K562 (cell line): ENCODE measurements at regions not wholly inside any gene's neighbourhood (a gene's known extent, or its start where the extent isn't known, plus 50 kb on each side); places are given as distances from the start of the nearest gene placed in this dataset.

Experiments
- ATAC-seq: fragments of 200-7000 bp; cut with Tn5 transposase; 3 replicates; pipeline ENCODE4 v1.9.1; 2020; ENCODE audit warnings: moderate library complexity
- BruUV-seq: library from RNA; stranded (reverse); fragments of 400-500 nt; replicated peaks from 2 replicates; lab custom pipeline; 2021; lab: Mats Ljungman, UMichigan
- CTCF ChIA-PET: fragments of 300-600 bp; formaldehyde crosslinking; extraction: SDS; loops from one replicate; lab custom pipeline; 2021; ENCODE audit warnings: low intra/inter-chr PET ratio; lab: Yijun Ruan, JAX
- POLR2A ChIA-PET: fragments of 300-600, 350-650 bp; sonication (Branson Sonifier 250); formaldehyde crosslinking; extraction: SDS; loops from one replicate; lab custom pipeline; 2021; ENCODE audit warnings: antibody characterized with exemption, inconsistent platforms; lab: Yijun Ruan, JAX
- DNase-seq, 4 experiments: peaks; one replicate each; pipeline versions ENCODE4 v3.0.0 to v3.0.0-alpha.2; 2011 to 2018; ENCODE audit warnings: low spot score in 3 of 4, mixed read lengths in 3 of 4; ENCODE audit errors: extremely low read depth in 1 of 4
- FAIRE-seq: peaks from 2 replicates; lab custom pipeline; 2011; peaks lifted over from hg19 to GRCh38; lab: Jason Lieb, UNC
- H2AFZ ChIP-seq: 2 replicates; pipeline ENCODE4 v1.6.0; 2011; ENCODE audit warnings: low read depth, low read length, control low read depth, inconsistent platforms
- H3K27ac ChIP-seq: fragments of 200-600 bp; 3 replicates; pipeline ENCODE4 v1.8.0; 2011; ENCODE audit warnings: low read depth, mild to moderate bottlenecking, control low read depth, inconsistent platforms, low read length, moderate library complexity, mixed read lengths; ENCODE audit errors: extremely low read depth
- H3K27me3 ChIP-seq, 2 experiments: fragments of 300-600 bp in 1 of 2; 2 replicates in 1 of 2; 3 replicates in 1 of 2; pipeline versions ENCODE4 v1.6.0 to v1.8.0; 2011; ENCODE audit warnings: inconsistent platforms in 2 of 2, low read length in 2 of 2, mild to moderate bottlenecking in 1 of 2, mixed read lengths in 1 of 2, moderate library complexity in 1 of 2; ENCODE audit not compliant: control insufficient read depth in 2 of 2, insufficient read depth in 2 of 2
- H3K36me3 ChIP-seq: fragments of 300-600 bp; 3 replicates; pipeline ENCODE4 v1.8.0; 2011; ENCODE audit warnings: mild to moderate bottlenecking, low read length, inconsistent platforms; ENCODE audit not compliant: control insufficient read depth, insufficient read depth
- H3K4me1 ChIP-seq, 2 experiments: fragments of 200-600 bp in 1 of 2; replicated peaks in 1 of 2; 2 replicates in 1 of 2; 3 replicates in 1 of 2; pipeline versions ENCODE4 v1.5.1 to v1.8.0; 2011; ENCODE audit warnings: inconsistent platforms in 2 of 2, low read length in 2 of 2, mild to moderate bottlenecking in 1 of 2, mixed read lengths in 1 of 2, moderate library complexity in 1 of 2; ENCODE audit not compliant: control insufficient read depth in 2 of 2, insufficient read depth in 2 of 2
- H3K4me2 ChIP-seq: 2 replicates; pipeline ENCODE4 v1.6.1; 2011; ENCODE audit warnings: low read length, control low read depth, inconsistent platforms, mixed read lengths; ENCODE audit not compliant: insufficient read depth
- H3K4me3 ChIP-seq: fragments of 200-600 bp; sonication (generic), shearing (Covaris generic); 2 replicates; pipeline ENCODE4 v1.5.1; 2016; ENCODE audit warnings: control low read depth, inconsistent platforms
- H3K79me2 ChIP-seq: fragments of 200-600 bp; 3 replicates; pipeline ENCODE4 v1.8.0; 2011; ENCODE audit warnings: low read length, inconsistent platforms; ENCODE audit not compliant: control insufficient read depth, insufficient read depth
- H3K9ac ChIP-seq, 2 experiments: 2 replicates each; pipeline versions ENCODE4 v1.6.0 to v1.6.1; 2011; ENCODE audit warnings: low read depth in 2 of 2, low read length in 2 of 2, control low read depth in 1 of 2, inconsistent platforms in 1 of 2, mild to moderate bottlenecking in 1 of 2, mixed read lengths in 1 of 2; ENCODE audit not compliant: insufficient read depth in 1 of 2
- H3K9me1 ChIP-seq: one replicate; pipeline ENCODE4 v1.6.0; 2011; ENCODE audit warnings: inconsistent platforms, mild to moderate bottlenecking, low read length, moderate library complexity; ENCODE audit not compliant: control insufficient read depth, insufficient read depth
- H3K9me3 ChIP-seq: replicated peaks from 2 replicates; pipeline ENCODE4 v1.5.1; 2011; ENCODE audit warnings: low read depth, low read length, inconsistent platforms; ENCODE audit not compliant: control insufficient read depth, insufficient read depth
- H4K20me1 ChIP-seq: replicated peaks from 2 replicates; pipeline ENCODE4 v1.6.1; 2011; ENCODE audit warnings: low read length, inconsistent platforms, mixed read lengths; ENCODE audit not compliant: control insufficient read depth, insufficient read depth
- ASH1L ChIP-seq: fragments of 450-650 bp; IDR thresholded peaks from 2 replicates; pipeline ENCODE4 v1.6.1; 2018; ENCODE audit warnings: borderline replicate concordance, mild to moderate bottlenecking, low read depth; ENCODE audit not compliant: partially characterized antibody
- DNMT1 ChIP-seq: fragments of 450-650 bp; IDR thresholded peaks from 2 replicates; pipeline ENCODE4 v1.6.1; 2016; ENCODE audit warnings: antibody characterized with exemption, mild to moderate bottlenecking
- DPF2 ChIP-seq: fragments of 450-650 bp; IDR thresholded peaks from 2 replicates; pipeline ENCODE4 v1.6.1; 2016
- E2F3 ChIP-seq: fragments of 250-450 bp; sonication (Bioruptor Pico); IDR thresholded peaks from 2 replicates; pipeline ENCODE4 v1.4.0; 2020; ENCODE audit warnings: mild to moderate bottlenecking
- LARP7 ChIP-seq: fragments of 450-650 bp; IDR thresholded peaks from 2 replicates; pipeline ENCODE4 v1.6.1; 2016
- MITF ChIP-seq: IDR thresholded peaks from 2 replicates; pipeline ENCODE4 v1.6.1; 2014; ENCODE audit warnings: antibody characterized with exemption
- NCOA1 ChIP-seq: fragments of 450-650 bp; IDR thresholded peaks from 2 replicates; pipeline ENCODE4 v1.6.1; 2016; ENCODE audit warnings: low read depth
- NUFIP1 ChIP-seq: fragments of 450-650 bp; IDR thresholded peaks from 2 replicates; pipeline ENCODE4 v1.6.1; 2018; ENCODE audit not compliant: partially characterized antibody
- PHF21A ChIP-seq: fragments of 450-650 bp; IDR thresholded peaks from 2 replicates; pipeline ENCODE4 v1.6.1; 2017; ENCODE audit warnings: low read depth, borderline replicate concordance
- POLR3G ChIP-seq: IDR thresholded peaks from 2 replicates; pipeline ENCODE4 v1.6.1; 2011; ENCODE audit not compliant: insufficient read length, insufficient replicate concordance; ENCODE audit errors: extremely low read depth
- SREBF2 ChIP-seq: sonication (generic); formaldehyde crosslinking; IDR thresholded peaks from 2 replicates; pipeline ENCODE4 v1.4.0; 2020; ENCODE audit warnings: mild to moderate bottlenecking, missing genetic modification reagents
- TFE3 ChIP-seq: fragments of 450-650 bp; formaldehyde crosslinking; IDR thresholded peaks from 2 replicates; pipeline ENCODE4 v1.4.0; 2020; ENCODE audit warnings: mild to moderate bottlenecking, mixed read lengths
- ZNF263 ChIP-seq: sonication (generic); formaldehyde crosslinking; IDR thresholded peaks from 2 replicates; pipeline ENCODE4 v1.8.0; 2022; ENCODE audit warnings: mild to moderate bottlenecking, missing genetic modification reagents, borderline replicate concordance
- ZNF280A ChIP-seq: fragments of 450-650 bp; IDR thresholded peaks from 2 replicates; pipeline ENCODE4 v1.6.1; 2018; ENCODE audit warnings: mild to moderate bottlenecking, low read depth; ENCODE audit not compliant: partially characterized antibody
- ZNF668 ChIP-seq: fragments of 250-450 bp; sonication (Bioruptor Pico); IDR thresholded peaks from 2 replicates; pipeline ENCODE4 v1.8.0; 2022; ENCODE audit warnings: mild to moderate bottlenecking, inconsistent platforms
- ZNF77 ChIP-seq: fragments of 250-450 bp; sonication (Bioruptor Pico); IDR thresholded peaks from 2 replicates; pipeline ENCODE4 v1.5.0; 2020
- WGBS: fragments of 100-300 bp; shearing (Covaris generic); methylation state at CpG from one replicate; pipeline ENCODE4 v1.1.6; 2016; ENCODE audit warnings: low coverage, mixed read lengths; ENCODE audit not compliant: insufficient coverage; ENCODE audit errors: missing lambda C conversion rate; 5-methylcytosine and 5-hydroxymethylcytosine counted together
- in situ Hi-C: fragments of 300-500 bp; cut with MboI; formaldehyde crosslinking; loops from 4 replicates; pipeline ENCODE4 v1.15.0; 2018; ENCODE audit warnings: inconsistent platforms, mixed read lengths
- intact Hi-C: fragments of 100-400 bp; cut with micrococcal nuclease; formaldehyde crosslinking; loops from 2 replicates; pipeline ENCODE4 v1.14.2; 2022
- TF ChIP-seq, protein P1 (sequence below): fragments of 450-650 bp; formaldehyde crosslinking; IDR thresholded peaks from 2 replicates; pipeline ENCODE4 v1.4.0; 2020; ENCODE audit warnings: mild to moderate bottlenecking, moderate library complexity
- TF ChIP-seq, protein P2 (sequence below): sonication (generic); formaldehyde crosslinking; IDR thresholded peaks from 2 replicates; pipeline ENCODE4 v1.8.1; 2023; ENCODE audit warnings: mild to moderate bottlenecking, missing genetic modification reagents

DNA sequence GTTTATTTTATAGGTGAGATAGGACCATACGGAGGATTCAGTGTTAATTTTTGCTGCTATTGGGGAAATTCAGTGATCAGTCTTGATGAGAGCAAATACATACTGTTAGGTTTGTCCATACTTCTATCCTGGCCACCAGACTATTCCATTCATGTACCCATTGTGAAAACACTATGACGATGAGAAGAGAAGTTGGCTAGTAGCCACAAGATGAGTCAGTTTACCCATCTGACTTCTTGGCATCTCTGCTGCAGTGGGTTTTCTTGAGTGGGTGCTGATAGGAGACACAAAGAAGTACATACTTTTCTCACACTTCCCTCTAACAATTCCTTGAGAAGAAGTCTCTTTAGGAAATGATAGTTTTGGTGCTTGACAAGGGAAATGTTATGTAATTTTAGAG is 133.1 kb downstream of the TFPI2 start:
- no peaks in the 10 kb centered on the region for H3K4me1 ChIP-seq
- H3K27ac ChIP-seq: no peak overlapping the region
- in situ Hi-C loops (no loop called here), intact Hi-C loops (no loop called here)
- DNase-seq (no peak), ATAC-seq (no peak), FAIRE-seq (no peak)
- no peaks in the 10 kb centered on the region for H3K27me3 ChIP-seq
- TF ChIP-seq ZNF77 (CRISPR knock-in tag) (no peak), E2F3 (no peak), DNMT1 (no peak), LARP7 (no peak), ZNF263 (CRISPR knock-in tag) (no peak), SREBF2 (CRISPR knock-in tag) (no peak), NCOA1 (no peak), ZNF280A (no peak), ZNF668 (CRISPR knock-in tag) (no peak), DPF2 (no peak), MITF (no peak), PHF21A (no peak), NUFIP1 (no peak), TFE3 (CRISPR knock-in tag) (no peak), POLR3G (no peak), ASH1L (no peak)
- TF ChIP-seq, protein P1, sequence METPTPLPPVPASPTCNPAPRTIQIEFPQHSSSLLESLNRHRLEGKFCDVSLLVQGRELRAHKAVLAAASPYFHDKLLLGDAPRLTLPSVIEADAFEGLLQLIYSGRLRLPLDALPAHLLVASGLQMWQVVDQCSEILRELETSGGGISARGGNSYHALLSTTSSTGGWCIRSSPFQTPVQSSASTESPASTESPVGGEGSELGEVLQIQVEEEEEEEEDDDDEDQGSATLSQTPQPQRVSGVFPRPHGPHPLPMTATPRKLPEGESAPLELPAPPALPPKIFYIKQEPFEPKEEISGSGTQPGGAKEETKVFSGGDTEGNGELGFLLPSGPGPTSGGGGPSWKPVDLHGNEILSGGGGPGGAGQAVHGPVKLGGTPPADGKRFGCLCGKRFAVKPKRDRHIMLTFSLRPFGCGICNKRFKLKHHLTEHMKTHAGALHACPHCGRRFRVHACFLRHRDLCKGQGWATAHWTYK (CRISPR knock-in tag): no peak
- TF ChIP-seq, protein P2, sequence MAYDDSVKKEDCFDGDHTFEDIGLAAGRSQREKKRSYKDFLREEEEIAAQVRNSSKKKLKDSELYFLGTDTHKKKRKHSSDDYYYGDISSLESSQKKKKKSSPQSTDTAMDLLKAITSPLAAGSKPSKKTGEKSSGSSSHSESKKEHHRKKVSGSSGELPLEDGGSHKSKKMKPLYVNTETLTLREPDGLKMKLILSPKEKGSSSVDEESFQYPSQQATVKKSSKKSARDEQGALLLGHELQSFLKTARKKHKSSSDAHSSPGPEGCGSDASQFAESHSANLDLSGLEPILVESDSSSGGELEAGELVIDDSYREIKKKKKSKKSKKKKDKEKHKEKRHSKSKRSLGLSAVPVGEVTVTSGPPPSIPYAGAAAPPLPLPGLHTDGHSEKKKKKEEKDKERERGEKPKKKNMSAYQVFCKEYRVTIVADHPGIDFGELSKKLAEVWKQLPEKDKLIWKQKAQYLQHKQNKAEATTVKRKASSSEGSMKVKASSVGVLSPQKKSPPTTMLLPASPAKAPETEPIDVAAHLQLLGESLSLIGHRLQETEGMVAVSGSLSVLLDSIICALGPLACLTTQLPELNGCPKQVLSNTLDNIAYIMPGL: no peak
- WGBS: 12% methylated on average over 2 of the region's 2 CpGs
- H2AFZ ChIP-seq: no peak overlapping the region
- H4K20me1 ChIP-seq: no peaks in the 10 kb centered on the region
- no TSS peak for BruUV-seq
- no peaks in the 10 kb centered on the region for H3K9me3 ChIP-seq
- no peak overlapping the region for H3K4me2 ChIP-seq
- CTCF ChIA-PET: no interaction called here
- H3K79me2 ChIP-seq: no peaks in the 10 kb centered on the region
- H3K4me3 ChIP-seq: no peak overlapping the region
- POLR2A ChIA-PET: no interaction called here
- no peaks in the 10 kb centered on the region for H3K9me1 ChIP-seq
- no peaks in the 10 kb centered on the region for H3K36me3 ChIP-seq
- H3K9ac ChIP-seq: no peak overlapping the region
